ENCODE measurements at regions not wholly inside any gene's neighbourhood (a gene's known extent, or its start where the extent isn't known, plus 50 kb on each side); places are given as distances from the start of the nearest gene placed in this dataset.

- TF ChIP-seq ZNF274 (IDR thresholded peaks at IDR 0.05; ENCODE audit: low read depth, low read length) (no peak), SUZ12 (IDR thresholded peaks at IDR 0.05; ENCODE audit: extremely low read depth, insufficient read depth, insufficient read length) (no peak)
These were observed 257.7 kb upstream of the NR2F2 start for GRCh38 chr15:96072821-96073220.
